Fibroblast of gingiva (primary cell): ENCODE measurements at regions not wholly inside any gene's neighbourhood (a gene's known extent, or its start where the extent isn't known, plus 50 kb on each side); places are given as distances from the start of the nearest gene placed in this dataset.
A peak's percentile ranks its signal among the peaks of the same experiment; 100 is the strongest.

Experiments used
- DNase-seq: peaks from one replicate; pipeline ENCODE4 v3.0.0-alpha.2; 2011; ENCODE audit warnings: low read depth

- DNase-seq: no peak
Observed at GRCh38 chr3:76345878-76346277, 560.5 kb upstream of the ZNF717 start.

- no peak for DNase-seq
Observed at GRCh38 chr3:76346690-76347089, 561.3 kb upstream of the ZNF717 start.

GRCh38 chr3:76349715-76350480 is 564.5 kb upstream of the ZNF717 start:
- DNase-seq: peak; percentile 6

- no peak for DNase-seq
Observed at GRCh38 chr3:76352051-76352450, 566.7 kb upstream of the ZNF717 start.

- no peak for DNase-seq
Observed at GRCh38 chr3:76352511-76353284, 567.3 kb upstream of the ZNF717 start.

GRCh38 chr3:76353683-76354082 is 568.3 kb upstream of the ZNF717 start:
- DNase-seq: no peak

- DNase-seq: no peak
Observed at GRCh38 chr3:76361010-76361409, 575.7 kb upstream of the ZNF717 start.

GRCh38 chr3:76362643-76363042 is 577.3 kb upstream of the ZNF717 start:
- DNase-seq: no peak

- no peak for DNase-seq
Observed at GRCh38 chr3:76365275-76365674, 579.9 kb upstream of the ZNF717 start.

- no peak for DNase-seq
Observed at GRCh38 chr3:76367281-76367680, 581.9 kb upstream of the ZNF717 start.

- no peak for DNase-seq
Observed at GRCh38 chr3:76369170-76369569, 583.8 kb upstream of the ZNF717 start.

GRCh38 chr3:76370749-76371520 is 585.6 kb upstream of the ZNF717 start:
- DNase-seq: no peak

- no peak for DNase-seq
Observed at GRCh38 chr3:76372497-76372896, 587.1 kb upstream of the ZNF717 start.

GRCh38 chr3:76377074-76377473 is 591.7 kb upstream of the ZNF717 start:
- DNase-seq: no peak

GRCh38 chr3:76378789-76379188 is 593.4 kb upstream of the ZNF717 start:
- DNase-seq: no peak

- no peak for DNase-seq
Observed at GRCh38 chr3:76383781-76384180, 598.4 kb upstream of the ZNF717 start.

GRCh38 chr3:76387000-76387399 is 601.7 kb upstream of the ZNF717 start:
- DNase-seq: no peak

- DNase-seq: no peak
Observed at GRCh38 chr3:76400141-76400540, 614.8 kb upstream of the ZNF717 start.

- DNase-seq: no peak
Observed at GRCh38 chr3:76402926-76403325, 617.6 kb upstream of the ZNF717 start.

- peak; percentile 1 for DNase-seq
Observed at GRCh38 chr3:76403556-76403955, 618.2 kb upstream of the ZNF717 start.

- DNase-seq: no peak
Observed at GRCh38 chr3:76405196-76405595, 619.8 kb upstream of the ZNF717 start.

GRCh38 chr3:76410762-76411281 is 625.5 kb upstream of the ZNF717 start:
- DNase-seq: no peak
